Lung (tissue), 11 donors: ENCODE measurements at regions not wholly inside any gene's neighbourhood (a gene's known extent, or its start where the extent isn't known, plus 50 kb on each side); places are given as distances from the start of the nearest gene placed in this dataset.

Source experiments
- ATAC-seq: fragments of 200-7000 bp; cut with Tn5 transposase; one replicate; pipeline ENCODE4 v1.9.1; 2020; ENCODE audit warnings: moderate number of reproducible peaks; ENCODE audit not compliant: insufficient read depth, low FRiP score
- DNase-seq, 3 donors: peaks; one replicate each; pipeline ENCODE4 v3.0.0-alpha.2; 2013 to 2017
- H3K27ac ChIP-seq, 2 donors: one replicate each; pipeline ENCODE4 v1.5.1; 2013; ENCODE audit warnings: mild to moderate bottlenecking in 2 of 2, moderate library complexity in 2 of 2, control low read depth in 1 of 2, inconsistent platforms in 1 of 2, low read depth in 1 of 2, low read length in 1 of 2
- H3K27me3 ChIP-seq, 3 donors: one replicate each; pipeline ENCODE4 v1.5.1; 2013; ENCODE audit warnings: low read length in 2 of 3; ENCODE audit not compliant: control insufficient read depth in 3 of 3, insufficient read depth in 3 of 3
- H3K36me3 ChIP-seq, 4 donors: one replicate each; pipeline ENCODE4 v1.5.1; 2013; ENCODE audit warnings: low read length in 4 of 4, mild to moderate bottlenecking in 1 of 4, moderate library complexity in 1 of 4; ENCODE audit not compliant: control insufficient read depth in 4 of 4, insufficient read depth in 4 of 4
- H3K4me1 ChIP-seq, 5 donors: one replicate each; pipeline ENCODE4 v1.5.1; 2013; ENCODE audit warnings: low read length in 5 of 5, mild to moderate bottlenecking in 2 of 5, moderate library complexity in 1 of 5; ENCODE audit not compliant: control insufficient read depth in 5 of 5, insufficient read depth in 5 of 5
- H3K4me3 ChIP-seq: one replicate; pipeline ENCODE4 v1.5.1; 2013; ENCODE audit warnings: mild to moderate bottlenecking, control low read depth, moderate library complexity
- H3K9ac ChIP-seq, 2 donors: one replicate each; pipeline ENCODE4 v1.5.1; 2013; ENCODE audit warnings: low read length in 2 of 2, control low read depth in 1 of 2; ENCODE audit not compliant: insufficient read depth in 1 of 2
- H3K9me3 ChIP-seq, 4 donors: one replicate each; pipeline ENCODE4 v1.5.1; 2013; ENCODE audit warnings: low read length in 3 of 4, mild to moderate bottlenecking in 1 of 4, moderate library complexity in 1 of 4; ENCODE audit not compliant: control insufficient read depth in 4 of 4, insufficient read depth in 3 of 4
- CTCF ChIP-seq: IDR thresholded peaks from 2 replicates; pipeline ENCODE4 v1.5.1; 2012; ENCODE audit warnings: mild to moderate bottlenecking; ENCODE audit errors: control extremely low read depth, extremely low read depth
- WGBS, 2 donors: extraction: QIAGEN DNeasy Blood & Tissue Kit; methylation state at CpG; one replicate each; pipeline ENCODE4 v1.1.7; 2013; 5-methylcytosine and 5-hydroxymethylcytosine counted together
- donor health status: control.
- donor health status: control.
- donor health status: Bipolar disorder and iron deficiency.
- donor health status: healthy.
- donor health status: DM: yes; HTN: yes; CAD: no.

GRCh38 chrX:97931586-97931985 is 1047.9 kb downstream of the RPA4 start:
- Histone ChIP-seq H3K27ac (no peak overlapping the region), H3K9me3 (no peaks in the 10 kb centered on the region), H3K27me3 (peaks cover 0 to 19% (median 10%) of the 10 kb centered on the region in 3 donors), H3K9ac (no peak overlapping the region), H3K4me1 (no peaks in the 10 kb centered on the region), H3K36me3 (no peaks in the 10 kb centered on the region), H3K4me3 (no peak overlapping the region)
- DNase-seq: no peak
- TF ChIP-seq CTCF: no peak
- 74 to 83% methylated on average over 2 of the region's 2 CpGs for WGBS, 2 donors
- no peak for ATAC-seq

- no peaks in the 10 kb centered on the region for H3K9me3 ChIP-seq
- H3K27ac ChIP-seq: no peak overlapping the region
- 67 to 83% methylated on average over 1 of the region's 1 CpG for WGBS, 2 donors
- no peak overlapping the region for H3K4me3 ChIP-seq
- DNase-seq (peak in 1 of 3 donors; percentile 2), ATAC-seq (no peak)
- peaks cover 0 to 29% (median 17%) of the 10 kb centered on the region in 3 donors for H3K27me3 ChIP-seq
- no peak overlapping the region for H3K9ac ChIP-seq
- TF ChIP-seq CTCF: no peak
- H3K4me1 ChIP-seq: peaks cover 0 to 2% (median 0%) of the 10 kb centered on the region in 5 donors
- no peaks in the 10 kb centered on the region for H3K36me3 ChIP-seq
Measured at GRCh38 chrX:97936296-97936695, 1052.6 kb downstream of the RPA4 start.

GRCh38 chrX:97938706-97939105 is 1055.0 kb downstream of the RPA4 start:
- Histone ChIP-seq H3K27ac (no peak overlapping the region), H3K9me3 (no peaks in the 10 kb centered on the region), H3K36me3 (no peaks in the 10 kb centered on the region), H3K9ac (no peak overlapping the region), H3K4me3 (no peak overlapping the region), H3K27me3 (peaks cover 0 to 21% (median 17%) of the 10 kb centered on the region in 3 donors), H3K4me1 (peaks cover 0 to 2% (median 0%) of the 10 kb centered on the region in 5 donors)
- WGBS, 2 donors: 73 to 79% methylated on average over 1 of the region's 1 CpG
- DNase-seq: peak in 2 of 3 donors; percentile 4 to 32
- no peak for ATAC-seq
- TF ChIP-seq CTCF: no peak
